Upper lobe of left lung (tissue), 4 donors: ENCODE measurements at regions not wholly inside any gene's neighbourhood (a gene's known extent, or its start where the extent isn't known, plus 50 kb on each side); places are given as distances from the start of the nearest gene placed in this dataset.

ENCODE experiments used
- CTCF ChIP-seq, 6 experiments: fragments of 450-650 bp in 4 of 6; fragments of 200-600 bp in 2 of 6; sonication (generic) in 2 of 6; IDR thresholded peaks; one replicate each; pipeline ENCODE4 v1.5.1; 2016 to 2019; ENCODE audit warnings: antibody characterized with exemption in 6 of 6
- EP300 ChIP-seq, 4 donors: sonication (generic); formaldehyde crosslinking; IDR thresholded peaks; one replicate each; pipeline ENCODE4 v1.5.1; 2017; ENCODE audit warnings: antibody characterized with exemption in 4 of 4, control low read depth in 2 of 4
- POLR2A ChIP-seq, 4 donors: fragments of 450-650 bp; IDR thresholded peaks; one replicate each; pipeline ENCODE4 v1.5.1; 2016 to 2017; ENCODE audit warnings: antibody characterized with exemption in 4 of 4, mild to moderate bottlenecking in 2 of 4

- TF ChIP-seq CTCF (IDR thresholded peaks at IDR 0.05), result no peak
- TF ChIP-seq POLR2A (IDR thresholded peaks at IDR 0.05), result no peak
- no peak for TF ChIP-seq EP300 (IDR thresholded peaks at IDR 0.05)
These were observed 89.5 kb upstream of the ARX start for GRCh38 chrX:25105221-25105620.
